ENCODE measurements at regions not wholly inside any gene's neighbourhood (a gene's known extent, or its start where the extent isn't known, plus 50 kb on each side); places are given as distances from the start of the nearest gene placed in this dataset.
"Not testable (repeated sequence)": the region's sequence is repeated elsewhere in the genome, so short reads cannot be mapped to it uniquely, and the experiment has no call there.

DNA sequence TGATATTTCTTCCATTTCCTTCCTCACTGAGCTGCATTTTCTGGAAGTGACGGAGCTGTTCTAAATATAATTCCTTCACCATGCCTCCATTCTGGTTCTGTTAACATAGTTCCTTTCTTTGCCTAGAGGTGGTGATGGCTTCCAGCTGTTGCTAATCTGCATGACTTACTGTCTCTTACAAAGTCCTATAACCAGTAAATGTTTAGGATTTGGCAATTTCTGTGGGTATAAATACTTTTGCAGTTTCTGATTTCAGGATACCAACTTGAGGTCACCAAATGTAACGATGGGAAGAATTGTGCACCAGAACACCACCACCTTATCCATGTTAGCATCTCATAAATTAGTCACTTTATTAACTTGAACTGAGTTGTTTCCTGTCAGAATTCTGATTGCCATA lies 101.7 kb upstream of the FN1 start:
- DNase-seq (ENCODE audit: low spot score), result peak; percentile 34

DNA sequence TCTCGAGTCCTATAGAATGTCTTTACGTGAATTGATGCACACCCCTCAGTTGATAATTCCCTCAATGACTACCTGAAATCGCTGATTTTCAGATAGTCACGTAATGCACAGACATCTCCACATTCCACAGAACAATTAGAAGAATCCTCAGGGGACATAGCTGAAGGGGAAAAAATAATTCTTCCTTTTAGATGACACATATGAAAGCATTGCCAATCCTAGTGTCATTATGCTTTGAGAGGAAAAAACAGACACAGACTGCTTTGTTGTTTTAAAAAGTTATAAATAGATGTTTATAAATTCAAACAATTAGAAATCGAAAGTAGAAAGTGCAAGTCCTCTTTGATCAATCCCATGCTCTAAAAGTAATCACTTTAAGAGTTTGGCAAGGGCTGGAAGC lies 100.6 kb upstream of the FN1 start:
- peak; percentile 45 for DNase-seq (ENCODE audit: low spot score)

DNA sequence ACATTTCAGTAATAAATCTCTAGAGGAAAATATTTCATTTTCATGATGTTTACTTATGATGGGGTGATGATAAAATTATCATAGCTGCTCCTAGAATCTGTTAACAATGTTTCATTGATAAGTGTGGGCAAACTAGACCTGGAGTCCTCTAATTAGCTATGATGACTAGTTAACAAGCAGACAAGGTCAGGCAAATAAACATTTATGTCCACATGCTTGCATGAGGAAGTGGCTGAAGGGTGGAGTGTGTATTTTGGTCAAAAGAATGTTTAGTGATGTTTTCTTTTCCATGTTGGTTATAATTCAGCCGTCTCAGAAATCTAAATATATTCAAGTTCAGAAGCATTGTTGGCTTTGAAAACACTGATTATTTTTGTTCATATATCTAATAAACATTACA lies 99.9 kb upstream of the FN1 start:
- peak; percentile 29 for DNase-seq (ENCODE audit: low spot score)

DNA sequence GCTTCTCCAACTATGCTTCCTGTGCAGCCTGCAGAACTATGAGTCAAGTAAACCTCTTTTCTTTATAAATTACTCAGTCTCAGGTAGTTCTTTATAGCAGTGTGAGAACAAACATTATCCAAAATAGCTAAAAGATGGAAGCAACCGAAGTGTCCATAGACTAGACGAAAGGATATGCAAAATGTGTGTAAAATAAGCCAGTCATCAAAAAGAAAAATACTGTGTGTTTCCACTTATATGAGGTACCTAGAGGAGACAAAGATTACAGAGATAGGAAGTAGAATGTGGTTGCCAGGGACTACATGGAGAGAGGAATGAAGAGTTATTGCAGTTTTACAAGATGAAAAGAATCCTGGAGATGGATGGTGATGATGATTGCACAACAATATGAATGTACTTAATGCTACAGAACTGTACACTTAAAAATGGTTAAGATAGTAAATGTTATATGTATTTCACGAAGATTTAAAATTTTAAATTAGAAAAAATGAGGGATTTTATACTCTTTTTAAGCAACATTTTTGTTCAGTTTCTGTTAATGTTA lies 99.3 kb upstream of the FN1 start:
- DNase-seq (ENCODE audit: low spot score), result no peak

DNA sequence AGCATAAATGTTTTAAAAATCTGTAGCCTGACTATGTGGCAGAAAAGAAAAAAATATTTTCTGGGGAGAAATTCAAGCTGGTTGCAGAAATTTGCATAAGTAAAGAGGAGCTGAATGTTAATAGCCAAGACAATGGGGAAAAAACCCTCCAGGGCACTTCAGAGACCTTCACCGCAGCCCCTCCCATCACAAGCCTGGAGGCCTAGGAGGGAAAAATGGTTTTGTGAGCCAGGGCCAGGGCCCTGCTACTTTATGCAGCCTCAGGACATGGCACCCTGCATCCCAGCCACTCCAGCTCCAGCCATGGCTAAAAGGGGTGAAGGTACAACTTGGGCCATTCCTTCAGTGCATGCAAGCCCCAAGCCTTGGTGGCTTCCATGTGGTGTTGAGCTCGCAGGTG lies 97.8 kb upstream of the FN1 start:
- not testable (repeated sequence) for DNase-seq (ENCODE audit: low spot score)

DNA sequence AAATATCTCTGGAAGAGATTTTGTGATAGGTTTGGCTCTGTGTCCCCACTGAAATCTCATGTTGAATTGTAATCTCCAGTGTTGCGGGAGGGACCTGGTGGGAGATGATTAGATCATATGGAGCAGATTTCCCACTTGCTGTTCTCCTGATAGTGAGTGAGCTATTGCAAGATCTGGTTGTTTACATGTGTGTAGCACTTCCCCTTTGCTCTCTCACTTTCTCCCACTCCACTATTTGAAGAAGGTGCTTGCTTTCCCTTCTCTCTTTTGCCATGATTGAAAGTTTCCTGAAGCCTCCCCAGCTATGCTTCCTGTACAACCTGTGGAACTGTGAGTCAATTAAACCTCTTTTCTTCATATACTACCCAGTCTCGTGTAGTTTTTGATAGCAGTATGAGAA lies 97.0 kb upstream of the FN1 start:
- DNase-seq (ENCODE audit: low spot score), result no peak

DNA sequence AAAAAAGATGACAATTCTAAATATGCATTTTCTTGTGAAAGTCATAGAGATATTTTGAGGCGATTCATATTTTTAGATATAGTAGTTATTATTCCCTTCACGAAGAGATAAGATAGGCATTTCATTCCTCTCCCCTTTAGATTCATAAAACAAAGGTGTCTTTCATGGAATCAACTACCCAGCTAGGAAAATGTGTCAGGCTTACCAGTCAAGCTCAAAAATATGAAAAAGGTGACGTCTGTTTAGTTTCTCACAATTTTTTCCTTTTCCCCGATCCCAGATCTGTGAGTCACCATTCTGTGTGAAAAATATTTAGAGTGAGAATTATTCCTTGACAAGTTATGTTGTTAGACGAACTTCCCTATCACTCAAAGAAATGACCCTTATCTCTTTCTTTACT lies 95.4 kb upstream of the FN1 start:
- peak; percentile 25 for DNase-seq (ENCODE audit: low spot score)

DNA sequence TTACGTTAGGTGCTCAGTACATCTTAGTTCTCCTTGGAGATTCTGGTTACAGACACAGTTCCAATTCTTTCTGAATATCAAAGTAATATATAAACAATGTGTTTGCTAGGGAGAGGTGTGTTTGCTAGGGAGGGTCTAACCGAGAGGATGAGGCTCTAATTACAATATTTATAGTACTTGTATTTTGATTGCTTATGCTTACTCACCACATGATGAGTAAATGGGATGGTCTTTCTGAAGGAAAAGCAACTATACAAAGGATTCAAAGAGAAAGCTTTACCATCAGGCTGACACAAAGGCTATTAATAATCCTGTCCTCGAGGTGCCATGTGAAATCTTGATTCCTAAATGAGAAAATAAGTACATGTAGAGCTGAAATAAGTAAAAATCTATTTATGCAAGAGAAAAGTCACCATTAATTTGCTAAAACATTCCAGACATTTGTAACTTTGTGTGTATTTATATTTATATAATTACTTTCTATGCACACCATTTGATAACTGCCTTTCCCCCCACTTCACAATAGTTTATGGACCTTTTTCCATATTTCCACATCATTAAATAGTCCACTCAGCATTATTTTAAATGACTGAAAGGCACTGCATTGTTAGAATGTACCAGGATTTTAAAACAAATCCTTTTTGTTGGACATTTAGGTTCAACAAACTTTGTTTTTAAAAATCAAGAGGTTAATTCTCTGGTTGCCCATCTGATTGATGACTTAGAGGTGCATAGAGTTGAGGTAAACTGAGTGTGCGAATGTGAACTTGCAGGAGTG lies 94.5 kb upstream of the FN1 start:
- no peak for DNase-seq (ENCODE audit: low spot score)

DNA sequence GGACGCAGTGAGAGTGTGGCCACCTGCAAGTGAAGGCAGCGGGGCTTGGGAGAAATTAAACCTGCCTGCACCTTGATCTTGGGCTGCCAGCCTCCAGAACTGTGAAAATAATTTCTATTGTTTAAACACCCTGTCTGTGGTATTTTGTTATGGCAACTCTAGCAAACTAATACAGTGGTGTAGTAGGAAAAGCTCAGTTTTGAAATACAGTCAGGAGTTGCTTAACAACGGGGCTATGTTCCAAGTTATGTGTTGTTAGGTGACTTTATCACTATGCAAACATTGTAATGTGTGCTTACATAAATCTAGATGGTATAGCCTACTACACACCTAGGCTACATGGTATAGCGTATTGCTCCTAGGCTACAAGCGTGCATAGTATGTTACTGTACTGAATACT lies 93.4 kb upstream of the FN1 start:
- DNase-seq (ENCODE audit: low spot score), result no peak

DNA sequence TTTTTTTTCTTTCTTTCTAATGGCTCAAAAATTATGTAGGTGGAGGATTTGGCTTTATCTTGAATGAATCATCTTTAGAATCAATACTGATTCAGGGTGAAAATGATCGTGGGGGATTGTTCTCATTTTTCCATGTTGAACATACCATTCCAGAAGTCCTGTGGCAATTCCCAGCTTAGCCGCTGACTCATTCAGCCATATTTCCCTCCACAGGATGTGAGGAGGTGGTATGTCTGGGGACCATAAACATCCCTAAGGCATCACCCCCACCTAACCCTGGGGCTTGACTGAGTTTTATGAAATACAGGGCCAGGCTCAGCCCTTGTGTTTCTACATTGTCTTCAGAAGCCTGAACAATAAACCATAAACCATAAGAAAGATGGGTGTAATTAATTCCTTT lies 92.7 kb upstream of the FN1 start:
- DNase-seq (ENCODE audit: low spot score), result peak; percentile 69

DNA sequence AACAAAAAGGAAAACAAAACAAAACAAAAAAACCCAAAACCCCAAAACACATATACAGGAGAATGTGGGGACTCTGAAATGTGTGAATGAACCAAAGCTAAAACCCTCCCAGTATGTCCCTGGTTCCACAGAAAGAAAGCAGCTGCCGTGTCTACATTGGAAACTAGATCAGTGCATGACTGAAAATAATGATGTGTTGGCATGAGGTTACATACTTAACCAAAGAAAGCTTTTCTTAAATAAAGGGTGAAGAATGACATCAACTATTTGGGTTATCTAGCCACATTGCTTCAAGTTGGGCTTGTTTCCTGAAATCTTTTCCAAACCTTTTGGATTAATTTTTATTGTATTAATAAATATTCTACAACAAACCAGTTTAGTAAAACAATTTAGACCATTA lies 91.9 kb upstream of the FN1 start:
- peak; percentile 47 for DNase-seq (ENCODE audit: low spot score)

DNA sequence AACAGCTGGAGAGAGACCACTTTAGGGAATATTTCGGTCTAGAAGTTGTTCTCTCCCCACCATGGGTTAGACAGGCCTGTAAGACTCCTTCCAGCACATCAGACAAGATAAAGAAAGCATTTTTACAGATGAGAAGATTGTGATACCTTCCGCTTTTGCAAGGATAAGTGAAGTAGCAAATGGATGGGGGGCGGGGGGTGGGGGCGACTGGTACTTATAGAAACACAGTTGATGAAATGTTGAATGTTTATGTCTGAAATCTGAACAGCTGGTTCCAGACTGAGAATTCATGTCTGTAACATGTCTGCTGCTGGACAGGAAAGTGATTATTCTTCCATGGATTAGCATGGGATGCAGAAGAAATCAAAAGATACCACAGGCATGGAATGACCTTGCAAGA lies 90.5 kb upstream of the FN1 start:
- DNase-seq (ENCODE audit: low spot score), result no peak

DNA sequence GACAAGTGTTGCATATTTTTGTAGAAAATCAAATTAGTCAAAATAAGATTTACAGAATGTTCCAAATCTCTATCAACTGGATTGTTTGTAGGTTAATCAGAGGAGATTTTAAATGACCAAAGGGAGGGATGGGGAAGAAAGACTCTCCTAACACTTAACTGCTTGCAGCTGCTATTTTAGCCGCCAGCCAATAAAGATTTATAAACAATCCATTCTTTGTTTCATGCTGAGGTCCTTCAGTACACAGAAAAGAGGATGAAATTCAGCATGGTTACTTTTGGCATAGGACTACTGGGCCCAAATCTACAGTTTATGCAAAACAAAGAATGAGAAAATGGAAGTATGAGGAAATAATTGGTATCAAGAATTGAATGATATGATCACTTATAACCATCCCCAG lies 86.4 kb upstream of the FN1 start:
- DNase-seq (ENCODE audit: low spot score), result no peak

DNA sequence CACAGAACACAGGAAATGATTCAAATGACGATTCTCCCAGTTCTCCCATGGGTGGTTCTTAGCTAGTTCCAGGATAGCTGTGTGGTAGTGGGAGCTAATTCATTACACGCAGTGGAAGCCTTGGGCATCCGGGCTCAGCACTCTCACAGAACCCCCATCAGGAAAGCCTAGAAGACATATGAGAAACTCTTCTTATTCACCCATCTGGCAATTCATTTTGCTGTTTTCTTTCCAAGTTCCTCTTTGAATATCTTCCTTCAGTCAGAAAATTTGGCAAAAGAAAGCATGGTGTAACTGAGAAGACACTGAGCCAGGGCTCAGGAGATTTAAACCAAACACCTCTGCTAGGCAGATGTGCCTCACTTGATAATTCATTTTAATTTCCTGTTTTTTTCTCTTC lies 85.2 kb upstream of the FN1 start:
- no peak for DNase-seq (ENCODE audit: low spot score)

DNA sequence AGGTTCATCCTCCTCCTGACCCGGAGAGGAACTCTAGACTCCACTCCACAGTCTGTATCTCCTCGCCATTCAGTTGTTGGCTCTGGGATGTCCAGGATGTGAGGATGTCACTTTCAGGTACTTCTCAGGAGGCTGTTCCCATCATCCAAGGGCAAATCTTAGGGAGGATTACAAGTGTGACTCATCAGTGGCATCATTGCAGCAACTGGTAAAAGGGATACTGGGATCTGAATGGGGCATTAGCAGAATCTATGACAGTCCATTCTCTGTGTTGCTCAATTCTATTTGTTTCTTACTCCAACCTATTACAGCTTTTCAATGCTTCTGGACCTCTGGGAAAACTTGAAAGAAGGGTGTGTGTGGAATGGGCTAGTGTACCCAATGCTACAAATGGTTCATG lies 81.5 kb upstream of the FN1 start:
- no peak for DNase-seq (ENCODE audit: low spot score)

DNA sequence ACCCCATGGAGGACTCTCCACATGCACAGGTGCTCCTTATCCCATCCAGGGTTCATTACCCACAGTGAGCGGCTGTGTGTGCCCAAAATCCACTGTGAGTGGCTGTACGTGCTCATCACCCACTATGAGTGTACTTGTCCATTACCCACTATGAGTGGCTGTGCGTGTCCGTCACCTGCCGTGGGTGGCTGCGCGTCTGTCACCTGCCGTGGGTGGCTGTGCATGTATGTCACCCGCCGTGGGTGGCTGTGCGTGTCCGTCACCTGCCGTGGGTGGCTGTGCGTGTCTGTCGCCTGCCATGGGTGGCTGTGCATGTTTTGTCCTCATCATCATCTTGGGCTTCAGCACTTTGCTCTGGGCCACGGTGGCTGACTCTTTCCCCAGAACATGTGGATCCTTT lies 78.6 kb upstream of the FN1 start:
- no peak for DNase-seq (ENCODE audit: low spot score)

DNA sequence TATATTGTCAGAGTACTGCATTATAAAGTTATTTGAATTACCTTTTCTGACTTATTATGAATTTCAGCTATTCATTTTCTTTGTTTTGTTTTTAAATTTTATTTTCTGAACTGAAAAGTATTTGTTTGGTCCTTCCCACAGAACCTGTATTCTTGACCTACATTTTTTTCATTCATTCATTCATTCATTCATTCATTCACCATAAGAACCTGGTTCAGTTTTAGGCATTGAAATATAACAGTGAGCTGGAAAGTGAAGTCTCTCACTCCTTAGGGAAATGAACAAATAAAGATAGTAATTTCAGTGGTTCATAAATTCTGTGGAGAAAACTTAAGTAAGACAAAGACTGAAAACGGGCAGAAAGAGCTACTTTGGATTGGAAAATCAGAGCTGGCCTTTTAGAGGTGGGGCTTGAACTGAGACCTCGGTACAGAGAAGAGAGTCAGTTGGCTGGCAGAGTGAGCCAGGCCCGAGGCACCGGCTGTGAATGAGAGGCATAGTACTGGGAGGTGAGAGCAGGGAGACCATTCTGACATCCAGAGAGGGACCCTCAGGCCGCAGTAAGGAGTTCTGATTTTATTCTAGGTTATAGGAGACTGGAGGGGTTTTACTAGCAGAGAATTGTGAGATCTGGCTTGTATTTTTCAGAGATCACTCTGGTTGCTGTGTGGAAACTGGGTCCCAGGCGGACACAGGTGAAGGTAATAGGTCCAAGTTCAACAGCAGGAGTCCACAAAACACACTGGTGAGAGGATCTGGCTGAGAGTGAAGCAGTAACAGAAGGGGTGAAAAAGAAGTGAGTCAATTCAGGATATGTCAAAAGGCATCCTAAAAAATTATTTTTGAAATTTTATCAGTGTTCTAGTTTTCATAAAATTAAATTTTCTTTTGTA lies 75.8 kb upstream of the FN1 start:
- no peak for DNase-seq (ENCODE audit: low spot score)

DNA sequence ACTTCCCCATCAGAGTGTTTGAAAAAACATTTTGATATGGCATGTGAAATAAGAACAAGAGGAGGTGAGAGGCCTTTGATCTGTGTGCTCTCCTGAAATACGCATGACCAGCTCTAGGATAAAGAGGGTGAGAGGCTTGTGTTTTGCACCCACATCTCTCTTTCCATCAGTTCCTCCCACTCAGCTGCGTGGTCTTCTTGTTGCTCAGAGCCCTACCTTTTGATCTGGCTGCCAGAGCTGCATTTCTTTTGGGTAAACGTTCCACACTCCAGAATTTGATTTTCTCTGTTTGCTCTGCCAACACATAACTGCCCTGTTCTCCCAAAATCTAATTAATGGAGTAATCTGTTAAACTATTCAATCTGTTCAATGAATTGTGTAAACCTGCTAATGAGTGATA lies 72.0 kb upstream of the FN1 start:
- DNase-seq (ENCODE audit: low spot score), result no peak

DNA sequence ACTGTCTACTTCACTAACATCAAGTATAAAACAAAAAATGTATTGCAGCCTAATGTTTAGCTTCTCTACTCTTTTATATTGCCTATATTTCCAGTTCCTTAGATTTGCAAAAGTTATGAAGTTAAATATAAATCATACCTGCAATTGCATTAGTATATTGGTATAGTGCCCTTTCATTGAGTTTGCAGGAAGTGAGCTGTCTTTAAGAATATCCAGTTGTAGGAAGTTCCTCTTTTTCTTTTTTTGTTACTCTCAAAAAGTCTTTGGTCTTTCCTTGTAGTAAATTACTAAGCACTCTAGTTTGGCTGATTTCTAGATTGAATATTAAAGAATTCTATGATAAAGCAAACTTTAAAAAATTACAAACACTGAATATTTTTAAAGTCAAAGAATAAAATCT lies 71.3 kb upstream of the FN1 start:
- no peak for DNase-seq (ENCODE audit: low spot score)

DNA sequence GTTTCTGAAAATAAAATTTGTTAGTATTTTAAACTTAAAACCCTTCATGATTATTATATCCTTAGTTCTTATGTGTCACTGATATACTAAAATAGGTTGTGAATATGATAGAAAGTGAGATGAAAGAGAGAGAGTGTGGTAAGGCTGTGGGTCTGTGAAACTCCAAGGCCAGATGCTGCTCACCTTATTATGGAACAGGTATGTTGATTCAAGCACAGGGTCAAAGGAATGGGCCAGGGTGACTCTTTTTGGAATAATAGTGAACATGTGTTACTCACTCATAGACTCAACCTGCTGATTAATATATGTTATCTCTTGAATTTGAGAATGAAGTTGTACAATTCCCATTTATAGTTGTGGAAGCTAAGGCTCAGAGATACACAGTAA lies 70.7 kb upstream of the FN1 start:
- no peak for DNase-seq (ENCODE audit: low spot score)

DNA sequence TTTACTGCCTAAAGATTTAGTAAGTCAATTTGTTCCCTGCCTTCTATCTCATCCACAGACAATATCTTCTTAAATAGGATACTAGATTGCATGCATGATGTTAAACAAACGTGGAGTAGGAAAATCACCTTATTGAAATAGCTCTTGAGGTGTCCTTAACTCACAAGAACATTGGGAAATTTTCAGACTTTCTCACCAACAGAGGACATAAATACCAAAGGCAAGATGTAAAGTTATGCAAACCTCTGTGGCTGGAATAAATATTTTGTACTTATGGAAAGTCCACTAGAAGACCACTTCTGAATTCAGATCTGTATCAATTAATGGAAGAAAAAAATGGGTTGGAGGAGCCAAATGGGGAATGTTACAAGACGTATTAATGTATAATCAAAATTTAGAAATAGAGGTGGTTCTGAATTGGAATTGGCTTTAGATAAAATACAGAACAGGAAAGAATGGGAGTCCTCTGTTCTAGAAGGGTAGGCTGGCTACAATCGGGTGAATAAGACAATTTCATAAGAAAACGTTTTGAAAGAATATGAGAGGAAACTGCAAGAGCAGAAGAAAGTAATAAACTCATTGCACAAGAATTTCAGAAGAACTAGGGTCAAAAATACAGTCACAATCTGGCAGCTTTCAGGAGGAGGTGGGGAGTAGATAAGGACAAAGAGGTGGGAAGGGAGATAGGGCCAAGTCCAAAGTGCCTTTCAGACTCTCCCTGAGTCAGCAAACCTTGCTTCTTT lies 69.3 kb upstream of the FN1 start:
- peak; percentile 56 for DNase-seq (ENCODE audit: low spot score)

DNA sequence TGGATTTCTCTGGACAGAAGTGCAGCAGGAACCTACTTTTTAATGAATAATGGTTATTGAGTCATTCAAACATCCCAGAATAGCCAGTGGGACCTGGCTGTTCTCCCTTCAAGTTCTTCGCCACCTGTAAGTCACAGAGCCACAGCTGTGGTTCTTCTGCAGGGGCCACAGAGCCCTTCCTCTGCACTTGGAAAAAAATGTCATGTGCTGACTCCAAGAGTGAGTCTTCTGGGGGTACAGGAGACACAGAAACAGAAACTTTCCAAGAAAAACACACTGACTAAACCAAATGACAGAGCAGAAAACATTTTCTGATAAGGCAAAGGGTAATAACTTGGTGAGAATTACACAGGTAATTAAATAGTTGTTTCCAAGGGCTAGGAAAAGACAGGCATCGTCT lies 68.7 kb upstream of the FN1 start:
- DNase-seq (ENCODE audit: low spot score), result no peak

DNA sequence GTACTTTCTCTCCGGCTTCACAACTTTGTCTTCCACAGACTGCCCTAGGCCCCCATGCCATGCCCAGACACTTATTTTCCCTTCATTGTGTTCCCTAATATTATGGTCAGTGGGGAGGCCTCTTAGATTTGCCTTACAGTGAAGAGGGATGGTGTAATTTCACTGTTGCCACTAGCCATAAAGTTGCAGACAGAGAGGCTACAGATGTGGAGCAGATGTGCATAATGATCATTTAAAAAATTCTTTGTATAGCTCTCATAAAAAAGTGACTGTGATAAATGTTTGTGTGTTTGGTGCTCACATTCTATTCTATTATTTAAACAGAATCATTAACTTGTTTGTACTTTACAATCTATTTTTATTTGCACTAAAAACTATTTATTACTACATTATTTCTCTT lies 67.5 kb upstream of the FN1 start:
- DNase-seq (ENCODE audit: low spot score), result peak; percentile 31

All from AG20443 (cell line).